OCI-LY1 (cell line): ENCODE measurements at regions not wholly inside any gene's neighbourhood (a gene's known extent, or its start where the extent isn't known, plus 50 kb on each side); places are given as distances from the start of the nearest gene placed in this dataset.
A peak's percentile ranks its signal among the peaks of the same experiment; 100 is the strongest.

Source experiments
- H2AFZ ChIP-seq: fragments of 200-600 bp; sonication (generic), shearing (Covaris generic); 2 replicates; pipeline ENCODE4 v1.6.0; 2014; ENCODE audit warnings: antibody characterized with exemption, mild to moderate bottlenecking, low read length
- H3F3A ChIP-seq: fragments of 200-600 bp; sonication (generic), shearing (Covaris generic); 2 replicates; pipeline ENCODE4 v1.6.0; 2014; ENCODE audit warnings: mild to moderate bottlenecking, antibody characterized with exemption, low read length, moderate library complexity; ENCODE audit not compliant: insufficient read depth
- H3K27ac ChIP-seq: fragments of 200-600 bp; sonication (generic); 2 replicates; pipeline ENCODE4 v1.5.1; 2014; ENCODE audit warnings: low read length, mixed run types, mild to moderate bottlenecking, low read depth; ENCODE audit not compliant: poor library complexity, severe bottlenecking
- H3K27me3 ChIP-seq: fragments of 200-600 bp; sonication (generic); 2 replicates; pipeline ENCODE4 v1.6.0; 2014; ENCODE audit warnings: antibody characterized with exemption, mild to moderate bottlenecking, low read length, moderate library complexity; ENCODE audit not compliant: insufficient read depth
- H3K36me3 ChIP-seq: fragments of 200-600 bp; sonication (generic); 2 replicates; pipeline ENCODE4 v1.6.1; 2014; ENCODE audit warnings: mild to moderate bottlenecking, antibody characterized with exemption, low read length, moderate library complexity, mixed read lengths; ENCODE audit not compliant: insufficient read depth
- H3K4me1 ChIP-seq: fragments of 200-600 bp; sonication (generic); 2 replicates; pipeline ENCODE4 v1.5.1; 2014; ENCODE audit warnings: mild to moderate bottlenecking, low read length, moderate library complexity; ENCODE audit not compliant: insufficient read depth, severe bottlenecking
- H3K4me2 ChIP-seq: fragments of 200-600 bp; sonication (generic), shearing (Covaris generic); 2 replicates; pipeline ENCODE4 v1.6.1; 2014; ENCODE audit warnings: low read length
- H3K4me3 ChIP-seq: fragments of 200-600 bp; sonication (generic); 2 replicates; pipeline ENCODE4 v1.5.1; 2014; ENCODE audit warnings: low read length, low read depth, mild to moderate bottlenecking, mixed read lengths; ENCODE audit not compliant: poor library complexity, severe bottlenecking
- H3K79me2 ChIP-seq: fragments of 200-600 bp; shearing (Covaris generic); 2 replicates; pipeline ENCODE4 v1.6.1; 2016; ENCODE audit warnings: mixed run types, low read length, mixed read lengths; ENCODE audit not compliant: insufficient read depth
- H3K9ac ChIP-seq: fragments of 200-600 bp; sonication (generic), shearing (Covaris generic); 2 replicates; pipeline ENCODE4 v1.6.1; 2014; ENCODE audit warnings: mild to moderate bottlenecking, low read length, mixed read lengths
- H3K9me2 ChIP-seq: fragments of 200-600 bp; sonication (generic), shearing (Covaris generic); 2 replicates; pipeline ENCODE4 v1.6.1; 2014; ENCODE audit warnings: low read depth, mild to moderate bottlenecking, low read length, mixed read lengths
- H3K9me3 ChIP-seq: fragments of 200-600 bp; shearing (Covaris generic); 2 replicates; pipeline ENCODE4 v1.6.1; 2014; ENCODE audit warnings: low read length, mixed read lengths
- H4K20me1 ChIP-seq: fragments of 200-600 bp; sonication (generic), shearing (Covaris generic); 2 replicates; pipeline ENCODE4 v1.6.0; 2016; ENCODE audit warnings: mild to moderate bottlenecking, low read length; ENCODE audit not compliant: insufficient read depth
- CTCF ChIP-seq: fragments of 200-600 bp; sonication (generic), shearing (Covaris generic); IDR thresholded peaks from 2 replicates; pipeline ENCODE4 v1.5.1; 2017; ENCODE audit warnings: mild to moderate bottlenecking, antibody characterized with exemption, low read length, moderate library complexity, mixed read lengths
- EZH2 ChIP-seq: fragments of 200-600 bp; sonication (generic), shearing (Covaris generic); IDR thresholded peaks from 2 replicates; pipeline ENCODE4 v1.8.0; 2017; ENCODE audit warnings: borderline replicate concordance, mixed run types, mild to moderate bottlenecking, antibody characterized with exemption, low read length, moderate library complexity, mixed read lengths

GRCh38 chr20:19071902-19072498, 140.4 kb upstream of the SLC24A3 start:
- H3K4me2 ChIP-seq, result no peak overlapping the region

GRCh38 chr20:19072988-19073387, 139.5 kb upstream of the SLC24A3 start:
- Histone ChIP-seq H3K4me1 (no peaks in the 10 kb centered on the region), H3K36me3 (no peaks in the 10 kb centered on the region), H3K9me2 (no peaks in the 10 kb centered on the region), H3K9ac (no peak overlapping the region), H3K27me3 (no peaks in the 10 kb centered on the region; the same call in 1 of the 2 replicates), H3F3A (no peaks in the 10 kb centered on the region), H3K4me3 (no peak overlapping the region), H3K79me2 (no peaks in the 10 kb centered on the region), H3K4me2 (no peak overlapping the region), H3K27ac (no peak overlapping the region), H3K9me3 (no peaks in the 10 kb centered on the region), H2AFZ (no peak overlapping the region), H4K20me1 (no peaks in the 10 kb centered on the region)
- no peak for TF ChIP-seq CTCF
- TF ChIP-seq EZH2, result no peak

More at GRCh38 chr20:19071902-19072498, 140.4 kb upstream of the SLC24A3 start:
- no peak overlapping the region for H3K27ac ChIP-seq
- no peaks in the 10 kb centered on the region for H3K9me2 ChIP-seq
- no peaks in the 10 kb centered on the region for H3F3A ChIP-seq
- no peak overlapping the region for H3K9ac ChIP-seq
- no peaks in the 10 kb centered on the region; the same call in 1 of the 2 replicates for H3K27me3 ChIP-seq
- H3K79me2 ChIP-seq, result no peaks in the 10 kb centered on the region
- no peaks in the 10 kb centered on the region for H4K20me1 ChIP-seq
- TF ChIP-seq EZH2 (no peak), CTCF (no peak)
- no peaks in the 10 kb centered on the region for H3K4me1 ChIP-seq
- no peaks in the 10 kb centered on the region for H3K9me3 ChIP-seq
- no peaks in the 10 kb centered on the region for H3K36me3 ChIP-seq
- no peak overlapping the region for H3K4me3 ChIP-seq
- H2AFZ ChIP-seq, result no peak overlapping the region

- no peaks in the 10 kb centered on the region for H3K4me1 ChIP-seq
- H3K27ac ChIP-seq, result no peak overlapping the region
- H3K4me2 ChIP-seq, result no peak overlapping the region
- no peak overlapping the region for H3K9ac ChIP-seq
- no peak overlapping the region for H2AFZ ChIP-seq
- no peak overlapping the region for H3K4me3 ChIP-seq
- H3K9me3 ChIP-seq, result no peaks in the 10 kb centered on the region
- no peaks in the 10 kb centered on the region for H3K36me3 ChIP-seq
- H3K79me2 ChIP-seq, result no peaks in the 10 kb centered on the region
- H3K9me2 ChIP-seq, result no peaks in the 10 kb centered on the region
- no peaks in the 10 kb centered on the region for H4K20me1 ChIP-seq
- no peaks in the 10 kb centered on the region for H3F3A ChIP-seq
- TF ChIP-seq EZH2 (no peak), CTCF (peak; percentile 62)
- H3K27me3 ChIP-seq, result no peaks in the 10 kb centered on the region; the same call in 1 of the 2 replicates
Measured at GRCh38 chr20:19073584-19074218, 138.7 kb upstream of the SLC24A3 start.
